IPS DF 4.7 (cell line): ENCODE measurements at regions not wholly inside any gene's neighbourhood (a gene's known extent, or its start where the extent isn't known, plus 50 kb on each side); places are given as distances from the start of the nearest gene placed in this dataset.
"Not testable (repeated sequence)": the region's sequence is repeated elsewhere in the genome, so short reads cannot be mapped to it uniquely, and the experiment has no call there.

Experiments used
- DNase-seq: peaks from one replicate; pipeline ENCODE4 v3.0.0-alpha.2; 2013; ENCODE audit warnings: low spot score; ENCODE audit errors: extremely low read depth

GRCh38 chr3:18127174-18127858 lies 297.8 kb downstream of the SATB1 start:
- no peak for DNase-seq

GRCh38 chr3:18126772-18127171 lies 298.4 kb downstream of the SATB1 start:
- DNase-seq, result no peak

- DNase-seq, result no peak
Observed at GRCh38 chr3:18124501-18124900, 300.6 kb downstream of the SATB1 start.

DNA sequence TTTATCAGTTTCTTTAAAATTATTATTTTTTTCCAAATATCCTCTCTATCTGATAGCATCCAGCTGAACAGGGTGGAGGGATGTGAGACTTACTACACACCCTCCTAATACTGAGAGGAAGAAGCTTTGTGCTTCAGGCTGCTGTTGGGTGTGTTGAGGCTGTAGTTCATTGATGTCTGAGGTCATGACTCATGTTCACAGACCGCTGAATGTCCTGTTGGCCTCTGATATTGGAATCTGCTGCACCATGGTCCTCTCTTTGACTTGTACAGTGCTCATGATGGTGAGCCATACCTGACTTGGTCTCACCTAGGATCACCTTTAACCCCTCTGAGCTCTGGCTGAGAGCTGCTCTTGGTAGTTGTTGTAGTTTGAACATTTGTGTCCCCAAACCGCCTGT lies 302.9 kb downstream of the SATB1 start:
- DNase-seq, result no peak

DNA sequence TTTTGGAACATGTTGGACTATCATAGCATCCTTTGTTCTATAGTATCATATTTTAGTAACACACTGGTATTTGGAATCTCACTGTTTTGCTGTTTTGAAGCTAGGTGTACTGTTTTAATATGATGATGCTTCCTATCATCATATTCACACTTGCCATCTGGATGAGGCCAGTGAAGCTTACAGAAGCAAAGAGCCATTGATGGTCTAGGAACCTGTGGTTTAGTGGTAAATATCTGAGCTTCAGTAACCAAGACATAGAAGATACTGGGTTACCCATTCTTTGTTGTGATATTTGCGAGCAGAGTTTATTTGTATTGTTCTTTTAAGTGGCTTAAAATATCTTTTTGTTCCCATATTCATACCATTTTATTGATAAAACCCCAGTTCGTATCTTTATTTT lies 304.1 kb downstream of the SATB1 start:
- no peak for DNase-seq

- no peak for DNase-seq
Observed at GRCh38 chr3:18119866-18120265, 305.3 kb downstream of the SATB1 start.

- no peak for DNase-seq
Observed at GRCh38 chr3:18114894-18115293, 310.2 kb downstream of the SATB1 start.

- no peak for DNase-seq
Observed at GRCh38 chr3:18113417-18113816, 311.7 kb downstream of the SATB1 start.

GRCh38 chr3:18112674-18113375 lies 312.3 kb downstream of the SATB1 start:
- DNase-seq, result no peak

DNA sequence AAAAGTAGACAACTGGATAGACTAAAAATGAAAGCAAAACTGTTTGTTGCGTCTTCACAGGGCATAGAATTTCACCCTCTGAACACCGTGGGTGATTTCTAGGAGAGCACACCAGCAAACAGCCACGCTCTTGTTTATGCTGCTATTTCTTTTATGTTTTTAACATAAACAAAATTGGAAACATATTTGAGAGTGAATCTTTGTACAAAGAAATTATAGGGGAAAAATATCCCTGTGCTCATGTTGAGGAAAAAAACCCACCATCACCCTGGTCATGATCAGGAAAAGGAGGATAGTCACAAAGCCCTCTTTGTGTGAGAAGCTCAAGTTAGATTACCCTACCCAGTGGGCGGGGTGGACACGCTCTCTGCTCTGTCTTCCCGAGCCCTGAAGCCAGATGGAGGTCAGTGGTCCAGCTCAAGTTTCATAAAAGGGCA lies 313.3 kb downstream of the SATB1 start:
- DNase-seq, result no peak

DNA sequence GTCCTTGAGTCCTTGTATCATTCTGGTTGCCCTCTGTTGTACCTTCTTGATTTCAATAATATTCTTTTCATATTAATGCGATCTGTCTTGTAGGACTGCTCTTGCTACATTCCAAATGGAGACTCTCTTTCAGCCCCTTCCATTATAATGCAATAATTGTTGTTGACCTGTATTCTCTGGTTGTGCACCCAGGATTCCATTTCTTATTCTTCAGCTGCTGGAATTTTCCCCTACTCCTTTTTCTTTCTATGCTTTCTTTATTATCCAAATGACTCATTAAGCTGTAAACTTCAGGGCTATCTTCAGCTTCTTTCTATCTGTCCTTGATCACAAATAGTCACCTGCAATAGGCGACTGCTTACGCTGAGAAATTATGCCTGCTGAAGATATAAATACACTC lies 321.5 kb downstream of the SATB1 start:
- DNase-seq, result no peak

DNA sequence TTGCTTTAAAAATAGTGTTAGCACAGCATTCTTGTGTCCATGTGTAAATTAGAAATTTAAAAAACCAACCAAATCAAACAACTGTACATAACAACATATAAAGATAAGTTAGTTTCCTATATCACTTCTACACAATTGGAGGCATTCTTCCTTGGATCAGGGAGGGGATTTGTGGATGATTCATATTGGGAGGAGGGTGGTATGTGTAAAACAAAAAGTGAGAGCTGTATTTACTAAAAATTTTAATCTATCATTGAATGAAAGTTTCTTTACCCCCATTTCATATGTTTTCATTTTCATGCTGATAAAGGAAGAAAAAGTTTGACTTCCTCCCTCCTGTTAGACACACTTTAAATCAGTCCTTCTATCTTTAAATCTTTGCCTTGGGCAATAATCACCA lies 325.0 kb downstream of the SATB1 start:
- DNase-seq, result no peak

DNA sequence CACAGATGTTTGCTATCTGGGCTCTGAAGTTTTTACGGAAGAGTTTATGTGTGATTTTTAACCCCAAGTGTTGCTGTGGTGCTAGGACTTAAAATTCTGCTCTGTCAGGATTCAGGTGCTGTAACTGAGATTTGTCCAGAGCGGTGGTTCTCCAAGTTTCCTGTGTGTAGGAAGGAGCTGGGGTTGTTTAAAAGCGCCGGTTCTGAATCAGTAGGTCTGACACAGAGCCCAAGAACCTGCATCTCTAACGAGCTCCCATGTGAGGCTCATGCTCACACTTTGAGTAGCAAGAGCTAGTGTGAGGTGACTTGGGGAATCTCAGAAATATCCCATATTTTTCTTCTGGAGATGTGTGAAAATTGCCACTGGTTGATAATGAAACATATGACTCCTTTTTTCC lies 325.5 kb downstream of the SATB1 start:
- no peak for DNase-seq

DNA sequence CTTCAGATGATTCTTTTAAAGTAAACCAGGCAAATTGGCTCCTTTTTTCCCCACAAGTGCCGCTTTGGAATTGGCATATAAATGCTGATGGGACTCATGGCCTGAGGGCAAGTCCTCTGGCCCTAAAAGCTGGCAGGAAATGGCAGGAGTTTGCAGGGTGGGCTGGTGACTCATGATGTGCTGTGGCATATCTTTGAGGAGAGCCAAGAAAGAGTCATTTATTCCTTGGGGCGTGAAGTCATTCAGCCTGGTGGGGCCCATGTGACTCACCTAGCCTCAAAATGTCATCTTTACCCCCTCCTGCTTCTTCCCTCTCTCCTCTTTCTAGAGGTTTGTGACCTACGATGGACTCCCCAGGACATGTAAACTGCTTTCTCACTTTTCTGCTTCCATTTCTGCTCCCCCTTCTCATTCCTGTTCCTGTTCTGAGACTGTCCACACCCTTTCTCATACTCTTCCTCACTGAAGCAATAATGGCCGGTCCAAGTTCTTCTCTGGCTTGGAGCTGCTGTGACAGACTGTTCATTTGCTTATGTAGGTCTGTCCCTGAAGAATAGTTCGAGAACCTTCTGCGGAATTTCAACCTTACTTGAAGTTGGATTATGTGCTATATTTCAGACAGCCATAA lies 326.1 kb downstream of the SATB1 start:
- DNase-seq, result peak; percentile 3

GRCh38 chr3:18097989-18098388 lies 327.1 kb downstream of the SATB1 start:
- DNase-seq, result no peak

DNA sequence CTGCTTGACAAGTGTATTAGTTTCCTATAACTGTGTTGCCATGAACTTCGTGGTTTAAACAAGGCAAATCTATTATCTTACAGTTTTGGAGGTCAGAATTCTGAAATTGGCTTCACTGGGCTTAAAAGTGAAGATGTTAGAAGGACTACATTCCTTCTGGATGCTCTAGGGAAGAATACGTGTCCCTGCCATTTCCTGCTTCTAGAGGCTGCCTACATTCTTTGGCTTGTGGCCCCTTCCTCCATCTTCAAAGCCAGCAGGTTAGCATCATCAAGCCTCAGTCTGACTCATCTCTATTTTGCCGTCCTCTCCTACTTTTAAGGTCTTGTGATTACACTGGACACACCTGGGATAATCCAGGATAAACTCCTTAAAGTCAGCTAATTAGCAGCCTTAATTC lies 327.7 kb downstream of the SATB1 start:
- DNase-seq, result no peak

DNA sequence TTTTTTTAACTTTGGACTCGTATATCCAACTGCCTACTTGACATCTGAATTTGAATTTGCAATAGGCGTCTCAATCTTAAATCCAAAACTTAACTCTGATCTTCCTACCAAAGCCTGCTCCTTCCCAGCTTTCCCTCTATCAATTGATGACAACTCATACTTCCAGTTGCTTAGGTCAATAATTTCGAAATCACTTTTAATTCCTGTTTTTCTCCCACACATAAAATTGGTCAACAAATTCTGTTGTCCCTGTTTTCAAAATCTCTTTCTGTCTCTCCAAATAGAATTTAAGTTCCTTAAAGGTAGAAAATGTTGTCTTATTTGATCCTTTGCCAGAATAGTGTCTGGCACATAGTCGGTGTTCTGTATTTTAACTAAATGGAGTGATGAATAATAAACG lies 332.4 kb downstream of the SATB1 start:
- no peak for DNase-seq

- no peak for DNase-seq
Observed at GRCh38 chr3:18090377-18090776, 334.8 kb downstream of the SATB1 start.

- no peak for DNase-seq
Observed at GRCh38 chr3:18087988-18088387, 337.2 kb downstream of the SATB1 start.

- no peak for DNase-seq
Observed at GRCh38 chr3:18086760-18087159, 338.4 kb downstream of the SATB1 start.

DNA sequence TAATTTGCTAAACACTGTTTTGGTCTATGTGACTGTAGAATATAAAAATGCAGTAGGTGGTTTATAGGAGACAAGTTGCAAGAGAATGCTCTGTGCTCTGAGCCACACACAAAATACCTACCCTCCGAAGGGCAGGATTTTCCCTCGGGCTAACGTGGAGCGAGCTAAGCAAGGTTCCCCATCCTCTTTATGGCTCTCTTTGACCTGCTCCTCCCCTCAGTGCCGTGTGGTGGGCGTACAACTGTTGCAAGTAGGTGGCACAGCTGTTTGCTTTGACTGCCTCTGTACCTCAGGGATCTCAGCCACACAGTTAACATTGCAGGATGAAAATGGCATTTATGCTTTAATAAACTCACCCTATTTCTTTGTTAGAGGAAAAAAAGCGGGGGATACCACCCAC lies 339.1 kb downstream of the SATB1 start:
- DNase-seq, result no peak

DNA sequence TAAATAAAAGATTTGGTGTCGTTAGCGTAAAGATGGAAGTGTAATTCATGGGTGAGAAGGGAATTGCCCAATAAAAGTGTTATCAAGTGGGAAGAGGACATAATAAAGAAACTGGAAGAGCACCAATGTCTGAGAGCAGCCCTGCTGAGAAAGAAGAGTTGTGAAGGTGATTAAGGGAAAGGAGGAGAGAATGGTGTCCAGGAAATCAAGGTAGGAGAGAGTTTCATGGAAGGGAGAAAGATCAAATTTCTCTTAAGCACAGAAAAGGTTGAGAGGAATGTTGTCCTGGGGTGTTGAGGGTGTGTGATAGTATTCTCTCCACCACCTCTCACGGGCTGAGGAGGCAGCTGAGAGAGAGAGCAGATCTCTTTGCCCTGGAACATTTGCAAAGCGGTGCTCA lies 339.7 kb downstream of the SATB1 start:
- no peak for DNase-seq

DNA sequence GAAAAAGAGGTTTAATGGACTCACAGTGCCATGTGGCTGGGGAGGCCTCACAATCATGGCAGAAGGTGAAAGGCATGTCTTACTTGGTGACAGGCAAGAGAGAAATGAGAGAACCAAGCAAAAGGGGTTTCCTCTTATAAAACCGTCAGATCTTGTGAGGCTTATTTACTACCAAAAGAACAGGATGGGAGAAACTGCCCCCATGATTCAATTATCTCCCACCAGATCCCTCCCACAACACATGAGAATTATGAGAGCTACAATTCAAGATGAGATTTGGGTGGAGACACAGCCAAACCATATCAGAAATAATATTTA lies 340.8 kb upstream of the TBC1D5 start:
- DNase-seq, result not testable (repeated sequence)
